Right kidney (tissue), 1 donor: ENCODE measurements at regions not wholly inside any gene's neighbourhood (a gene's known extent, or its start where the extent isn't known, plus 50 kb on each side); places are given as distances from the start of the nearest gene placed in this dataset.
"Not testable (repeated sequence)": the region's sequence is repeated elsewhere in the genome, so short reads cannot be mapped to it uniquely, and the experiment has no call there.

Experiments used
- DNase-seq: peaks from one replicate; pipeline ENCODE4 v3.0.0-alpha.2; 2016

DNA sequence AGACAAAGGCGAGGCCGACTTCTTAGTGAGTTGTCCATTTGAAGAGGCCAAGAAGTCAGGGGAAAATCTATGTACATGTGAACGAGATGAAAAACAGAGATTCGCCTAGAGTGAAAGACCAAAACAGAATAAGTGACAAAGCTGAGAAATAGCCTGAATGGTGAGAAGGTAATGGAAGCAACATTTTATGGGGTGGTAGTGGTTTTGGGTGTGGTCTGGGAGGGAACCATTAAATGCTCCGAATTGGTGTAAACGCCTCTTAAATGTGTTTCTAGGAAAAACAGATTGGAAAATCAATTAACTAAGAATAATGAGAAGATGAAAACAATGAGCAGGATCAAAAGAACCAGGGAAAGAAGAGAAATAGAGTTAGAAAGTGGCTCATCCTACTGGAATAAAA, 83.8 kb upstream of the MANSC4 start:
- no peak for DNase-seq

DNA sequence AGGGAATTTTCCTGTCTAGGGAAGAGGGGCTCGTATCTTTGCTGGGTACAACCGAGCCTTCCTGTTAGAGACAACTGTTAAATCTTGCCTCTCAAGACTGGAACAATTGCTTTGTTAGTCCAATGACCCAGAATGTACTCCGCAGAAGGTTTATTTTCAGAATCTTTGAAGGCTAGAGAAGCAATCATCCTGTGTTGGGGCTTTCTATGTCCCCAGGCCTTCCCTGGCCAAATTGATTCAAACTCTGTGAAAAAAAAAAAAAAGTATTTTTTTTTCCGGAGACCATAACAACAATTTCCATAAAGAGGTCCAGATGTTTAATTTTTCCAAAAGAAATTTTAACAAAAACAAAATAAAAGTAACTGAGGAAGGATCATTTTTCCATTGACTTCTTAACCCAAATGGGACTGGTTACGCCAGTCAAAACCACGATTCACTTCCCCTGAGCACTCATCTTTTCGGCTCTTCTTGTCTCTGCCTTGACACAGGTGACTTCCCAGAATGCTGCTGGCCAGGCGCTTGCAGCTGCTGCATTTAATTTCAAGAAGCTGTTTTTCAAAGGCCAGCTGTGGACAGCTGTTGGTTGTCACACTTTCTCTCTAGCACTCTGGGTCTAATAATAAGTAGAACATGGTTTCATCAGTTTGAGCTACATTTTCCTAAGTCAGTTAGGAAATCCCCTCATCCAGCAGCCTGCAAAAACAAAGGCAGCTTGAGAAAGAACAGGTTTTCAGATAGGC, 81.6 kb upstream of the MANSC4 start:
- DNase-seq: peak; percentile 29

- no peak for DNase-seq
Measured at GRCh38 chr12:27859648-27860047, 79.6 kb upstream of the MANSC4 start.

- DNase-seq: not testable (repeated sequence)
Measured at GRCh38 chr12:27857006-27857405, 77.0 kb upstream of the MANSC4 start.

DNA sequence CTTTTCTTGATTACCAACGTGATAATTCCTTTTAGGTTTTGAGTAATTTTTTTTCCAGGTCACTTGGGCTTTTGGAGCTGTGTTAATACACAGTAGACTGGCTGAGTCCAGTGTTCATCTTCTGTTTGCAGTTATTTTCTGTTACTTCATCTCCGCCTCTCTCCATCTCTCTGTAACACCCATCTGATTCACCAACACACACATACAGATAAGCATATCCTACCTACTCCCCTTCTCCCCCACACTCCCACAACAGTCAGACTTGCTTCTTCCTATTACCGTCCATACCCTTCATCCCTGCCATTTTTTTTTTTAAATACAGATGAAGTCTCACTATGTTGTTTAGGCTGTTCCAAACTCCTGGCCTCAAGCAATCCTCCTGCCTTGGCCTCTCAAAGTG, 72.7 kb upstream of the MANSC4 start:
- DNase-seq: no peak
